ENCODE measurements at regions not wholly inside any gene's neighbourhood (a gene's known extent, or its start where the extent isn't known, plus 50 kb on each side); places are given as distances from the start of the nearest gene placed in this dataset.
A peak's percentile ranks its signal among the peaks of the same experiment; 100 is the strongest.

- peaks cover 0 to 2% of the 10 kb centered on the region in 2 donors for H3K36me3 Mint-ChIP-seq
- Histone ChIP-seq H3K9me3 (replicated peaks in 1 of 2; ENCODE audit: control insufficient read depth in 1 of 2, insufficient read depth in 1 of 2, low read length in 2 of 2) (peaks cover 3% of the 10 kb centered on the region in 2 donors), H3K27ac (ENCODE audit: low read depth in 1 of 2, low read length in 2 of 2) (peak overlapping the region in 1 of 2 donors; percentile 89), H2AFZ (ENCODE audit: insufficient read depth, low read depth, low read length, poor library complexity, severe bottlenecking) (peak overlapping the region; percentile 58), H3K27me3 (ENCODE audit: control insufficient read depth in 2 of 2, insufficient read depth in 2 of 2, low read length in 2 of 2) (no peaks in the 10 kb centered on the region), H3K4me3 (replicated peaks in 1 of 3; ENCODE audit: low read depth in 2 of 3, low read length in 3 of 3) (peak overlapping the region; percentile 76 to 100 (median 92)), H3K36me3 (replicated peaks in 1 of 2; ENCODE audit: control insufficient read depth in 1 of 2, insufficient read depth in 2 of 2, low read length in 2 of 2) (no peaks in the 10 kb centered on the region), H4K20me1 (ENCODE audit: insufficient read depth, low read length) (no peaks in the 10 kb centered on the region), H3K4me1 (ENCODE audit: control insufficient read depth in 1 of 2, insufficient read depth in 2 of 2, low read length in 2 of 2) (peaks cover 38 to 71% of the 10 kb centered on the region in 2 donors), H3K4me2 (replicated peaks; ENCODE audit: extremely low read depth, low read length, poor library complexity, severe bottlenecking) (peak overlapping the region; percentile 96), H3K9ac (ENCODE audit: insufficient read depth, low read length, poor library complexity, severe bottlenecking) (peak overlapping the region; percentile 74), H3K79me2 (ENCODE audit: insufficient read depth, low read length) (peaks cover 95% of the 10 kb centered on the region)
- TF ChIP-seq CTCF (IDR thresholded peaks at IDR 0.05), result no peak
- peaks cover 49% of the 10 kb centered on the region for H3K4me1 Mint-ChIP-seq
- no CpG with 5 or more reads among the region's 3 CpGs for WGBS (ENCODE audit: insufficient coverage)
- no peak for DNase-seq
- intact Hi-C loops (cut with micrococcal nuclease), result no loop called here
- peak overlapping the region; percentile 73 to 99 for H3K4me3 Mint-ChIP-seq
- peak overlapping the region; percentile 78 to 97 (median 92) for H3K27ac Mint-ChIP-seq
- H3K9me3 Mint-ChIP-seq, result peaks cover under 1 to 4% (median 4%) of the 10 kb centered on the region in 7 donors
- no peaks in the 10 kb centered on the region for H3K27me3 Mint-ChIP-seq (ENCODE audit: low read depth in 3 of 3)
Measured at GRCh38 chr3:152202976-152203626, 65.6 kb upstream of the MBNL1 start.

GRCh38 chr3:152203652-152204051, 65.1 kb upstream of the MBNL1 start:
- no peak for DNase-seq
- Histone ChIP-seq H3K4me3 (replicated peaks in 1 of 3; ENCODE audit: low read depth in 2 of 3, low read length in 3 of 3) (peak overlapping the region; percentile 76 to 100 (median 92)), H3K4me1 (ENCODE audit: control insufficient read depth in 1 of 2, insufficient read depth in 2 of 2, low read length in 2 of 2) (peaks cover 33 to 65% of the 10 kb centered on the region in 2 donors), H2AFZ (ENCODE audit: insufficient read depth, low read depth, low read length, poor library complexity, severe bottlenecking) (peak overlapping the region; percentile 26), H4K20me1 (ENCODE audit: insufficient read depth, low read length) (no peaks in the 10 kb centered on the region), H3K9me3 (replicated peaks in 1 of 2; ENCODE audit: control insufficient read depth in 1 of 2, insufficient read depth in 1 of 2, low read length in 2 of 2) (peaks cover 7 to 9% of the 10 kb centered on the region in 2 donors), H3K36me3 (replicated peaks in 1 of 2; ENCODE audit: control insufficient read depth in 1 of 2, insufficient read depth in 2 of 2, low read length in 2 of 2) (no peaks in the 10 kb centered on the region), H3K27me3 (ENCODE audit: control insufficient read depth in 2 of 2, insufficient read depth in 2 of 2, low read length in 2 of 2) (no peaks in the 10 kb centered on the region), H3K9ac (ENCODE audit: insufficient read depth, low read length, poor library complexity, severe bottlenecking) (peak overlapping the region; percentile 74), H3K4me2 (replicated peaks; ENCODE audit: extremely low read depth, low read length, poor library complexity, severe bottlenecking) (peak overlapping the region; percentile 96), H3K79me2 (ENCODE audit: insufficient read depth, low read length) (peaks cover 90% of the 10 kb centered on the region), H3K27ac (ENCODE audit: low read depth in 1 of 2, low read length in 2 of 2) (peak overlapping the region in 1 of 2 donors; percentile 89)
- intact Hi-C loops (cut with micrococcal nuclease), result no loop called here
- Mint-ChIP-seq H3K4me1 (peaks cover 46% of the 10 kb centered on the region), H3K4me3 (peak overlapping the region; percentile 73 to 99), H3K27me3 (ENCODE audit: low read depth in 3 of 3) (no peaks in the 10 kb centered on the region), H3K36me3 (peaks cover 2 to 4% of the 10 kb centered on the region in 2 donors), H3K9me3 (peaks cover 6 to 10% (median 9%) of the 10 kb centered on the region in 7 donors), H3K27ac (peak overlapping the region; percentile 78 to 97 (median 92))
- no peak for TF ChIP-seq CTCF (IDR thresholded peaks at IDR 0.05)
- WGBS (ENCODE audit: insufficient coverage), result no CpG with 5 or more reads among the region's 1 CpG

Data from CD14-positive monocyte (primary cell).